Osteoblast (primary cell): ENCODE measurements at regions not wholly inside any gene's neighbourhood (a gene's known extent, or its start where the extent isn't known, plus 50 kb on each side); places are given as distances from the start of the nearest gene placed in this dataset.
A peak's percentile ranks its signal among the peaks of the same experiment; 100 is the strongest.

Experiments used
- DNase-seq: peaks from one replicate; pipeline ENCODE4 v3.0.0; 2011; ENCODE audit warnings: low spot score, mixed read lengths; ENCODE audit not compliant: insufficient read length; ENCODE audit errors: missing footprints
- H2AFZ ChIP-seq: 2 replicates; pipeline ENCODE4 v1.6.0; 2011; ENCODE audit warnings: mild to moderate bottlenecking, low read length
- H3K27ac ChIP-seq: 2 replicates; pipeline ENCODE4 v1.5.1; 2011; ENCODE audit warnings: mild to moderate bottlenecking, low read depth, low read length, moderate library complexity
- H3K27me3 ChIP-seq: 2 replicates; pipeline ENCODE4 v1.6.0; 2012; ENCODE audit warnings: mild to moderate bottlenecking, control low read depth, inconsistent platforms, low read length, moderate library complexity; ENCODE audit not compliant: insufficient read depth
- H3K36me3 ChIP-seq: 2 replicates; pipeline ENCODE4 v1.5.1; 2011; ENCODE audit warnings: mild to moderate bottlenecking, low read length, control low read depth, moderate library complexity; ENCODE audit not compliant: insufficient read depth
- H3K4me1 ChIP-seq: 2 replicates; pipeline ENCODE4 v1.5.1; 2011; ENCODE audit warnings: mild to moderate bottlenecking, low read length, control low read depth, moderate library complexity; ENCODE audit not compliant: insufficient read depth
- H3K4me2 ChIP-seq: 2 replicates; pipeline ENCODE4 v1.6.0; 2011; ENCODE audit warnings: mild to moderate bottlenecking, low read length; ENCODE audit not compliant: insufficient read depth
- H3K4me3 ChIP-seq: fragments of 200-600 bp; sonication (generic); 3 replicates; pipeline ENCODE4 v1.5.1; 2012; ENCODE audit warnings: mild to moderate bottlenecking, low read length, inconsistent platforms; ENCODE audit not compliant: insufficient read depth
- H3K79me2 ChIP-seq: 2 replicates; pipeline ENCODE4 v1.6.0; 2012; ENCODE audit warnings: mild to moderate bottlenecking, low read length, control low read depth, inconsistent platforms; ENCODE audit not compliant: insufficient read depth
- H3K9me3 ChIP-seq: 2 replicates; pipeline ENCODE4 v1.5.1; 2011; ENCODE audit warnings: low read depth, low read length, control low read depth
- H4K20me1 ChIP-seq: 2 replicates; pipeline ENCODE4 v1.6.0; 2012; ENCODE audit warnings: mild to moderate bottlenecking, low read length, control low read depth; ENCODE audit not compliant: insufficient read depth
- CTCF ChIP-seq: IDR thresholded peaks from 2 replicates; pipeline ENCODE4 v1.5.1; 2011; ENCODE audit warnings: mild to moderate bottlenecking, low read depth, low read length, moderate library complexity; ENCODE audit errors: extremely low read depth

DNA sequence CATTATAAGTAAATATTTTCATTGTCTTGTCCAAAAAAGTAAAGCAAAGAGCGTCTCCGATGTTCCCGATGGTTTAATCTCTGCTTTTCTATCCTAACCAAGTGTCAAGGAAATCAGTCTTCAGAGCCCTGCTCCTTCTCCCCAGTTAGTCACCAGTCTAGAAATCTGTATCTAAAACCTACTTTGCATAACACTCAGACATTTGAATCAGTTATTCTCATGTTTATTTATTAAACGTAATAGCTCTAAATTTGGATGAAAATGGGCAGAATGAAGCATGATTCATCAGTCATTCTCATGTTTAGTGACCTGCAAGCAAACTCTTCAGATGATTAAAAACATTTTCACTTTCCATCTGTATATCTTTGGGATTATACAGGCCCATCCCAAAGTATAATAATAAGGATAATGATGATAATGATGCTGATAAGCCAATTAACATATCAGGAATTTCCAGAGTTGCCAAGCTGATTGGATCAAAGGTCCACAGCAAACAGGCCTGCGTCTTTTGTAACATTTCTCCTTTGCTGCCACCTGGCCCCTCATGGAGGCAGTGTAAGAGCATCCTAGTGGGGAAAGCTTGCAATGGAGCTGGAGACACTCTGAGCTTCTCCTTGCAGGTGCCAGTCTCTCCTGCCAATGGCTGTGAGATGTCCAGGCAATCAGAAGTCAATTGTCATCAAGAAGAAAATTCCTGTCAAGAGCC is 273.9 kb downstream of the IGSF11 start:
- H3K4me2 ChIP-seq, result no peak overlapping the region
- H3K4me3 ChIP-seq, result no peak overlapping the region
- H2AFZ ChIP-seq, result no peak overlapping the region
- no peak overlapping the region for H3K27ac ChIP-seq
- TF ChIP-seq CTCF, result no peak
- H3K4me1 ChIP-seq, result no peaks in the 10 kb centered on the region
- H3K79me2 ChIP-seq, result no peaks in the 10 kb centered on the region
- H4K20me1 ChIP-seq, result no peaks in the 10 kb centered on the region
- H3K36me3 ChIP-seq, result no peaks in the 10 kb centered on the region
- DNase-seq, result peak; percentile 45
- H3K27me3 ChIP-seq, result no peaks in the 10 kb centered on the region
- no peaks in the 10 kb centered on the region for H3K9me3 ChIP-seq

GRCh38 chr3:118761291-118761606 is 273.4 kb downstream of the IGSF11 start:
- TF ChIP-seq CTCF, result no peak
- no peaks in the 10 kb centered on the region for H3K36me3 ChIP-seq

GRCh38 chr3:118765636-118766305 is 268.9 kb downstream of the IGSF11 start:
- H3K27me3 ChIP-seq, result no peaks in the 10 kb centered on the region
- no peak overlapping the region for H3K4me3 ChIP-seq
- no peaks in the 10 kb centered on the region for H4K20me1 ChIP-seq
- no peaks in the 10 kb centered on the region for H3K4me1 ChIP-seq
- H2AFZ ChIP-seq, result no peak overlapping the region
- DNase-seq, result no peak
- H3K4me2 ChIP-seq, result no peak overlapping the region
- H3K36me3 ChIP-seq, result no peaks in the 10 kb centered on the region
- H3K27ac ChIP-seq, result no peak overlapping the region
- TF ChIP-seq CTCF, result no peak
- no peaks in the 10 kb centered on the region for H3K9me3 ChIP-seq
- no peaks in the 10 kb centered on the region for H3K79me2 ChIP-seq

More at GRCh38 chr3:118761291-118761606, 273.4 kb downstream of the IGSF11 start:
- Histone ChIP-seq H3K9me3 (no peaks in the 10 kb centered on the region), H3K27ac (no peak overlapping the region), H2AFZ (no peak overlapping the region), H3K27me3 (no peaks in the 10 kb centered on the region), H3K4me1 (no peaks in the 10 kb centered on the region), H3K4me2 (no peak overlapping the region), H3K4me3 (no peak overlapping the region), H3K79me2 (no peaks in the 10 kb centered on the region), H4K20me1 (no peaks in the 10 kb centered on the region)
- DNase-seq, result no peak

DNA sequence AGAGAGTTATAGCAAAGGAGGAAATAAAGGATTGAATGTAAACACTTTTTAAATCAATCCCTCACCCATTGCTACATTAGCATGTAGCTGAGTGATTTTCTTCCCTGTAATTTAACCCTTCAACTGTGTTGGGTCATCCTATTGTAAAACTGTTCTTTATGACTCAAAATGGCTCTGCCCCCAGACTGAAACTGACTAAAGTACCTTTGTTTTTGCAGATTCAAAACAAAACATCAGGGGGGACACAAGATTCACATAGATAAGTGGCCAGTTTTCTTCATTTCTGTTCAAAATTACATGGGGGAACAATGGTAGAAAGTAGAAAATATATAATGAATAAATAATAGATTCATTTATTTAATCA is 268.4 kb downstream of the IGSF11 start:
- H3K27me3 ChIP-seq, result no peaks in the 10 kb centered on the region
- TF ChIP-seq CTCF, result no peak

More for the DNA sequence above, 268.4 kb downstream of the IGSF11 start:
- no peaks in the 10 kb centered on the region for H3K4me1 ChIP-seq
- DNase-seq, result no peak
- no peaks in the 10 kb centered on the region for H4K20me1 ChIP-seq
- no peaks in the 10 kb centered on the region for H3K36me3 ChIP-seq
- no peaks in the 10 kb centered on the region for H3K9me3 ChIP-seq
- H2AFZ ChIP-seq, result no peak overlapping the region
- no peaks in the 10 kb centered on the region for H3K79me2 ChIP-seq
- H3K4me2 ChIP-seq, result no peak overlapping the region
- no peak overlapping the region for H3K4me3 ChIP-seq
- no peak overlapping the region for H3K27ac ChIP-seq
